GM18861 (cell line): ENCODE measurements at regions not wholly inside any gene's neighbourhood (a gene's known extent, or its start where the extent isn't known, plus 50 kb on each side); places are given as distances from the start of the nearest gene placed in this dataset.
"Not testable (repeated sequence)": the region's sequence is repeated elsewhere in the genome, so short reads cannot be mapped to it uniquely, and the experiment has no call there.

ENCODE experiments used
- ATAC-seq: cut with Tn5 transposase; IDR thresholded peaks from one replicate; pipeline ENCODE4 v1.9.1; 2021; ENCODE audit not compliant: unreplicated experiment

- ATAC-seq, result no peak
Measured at GRCh38 chr5:116747881-116748280, 173.3 kb upstream of the SEMA6A start.

GRCh38 chr5:116746668-116747067 lies 172.0 kb upstream of the SEMA6A start:
- no peak for ATAC-seq

GRCh38 chr5:116740771-116741170 lies 166.1 kb upstream of the SEMA6A start:
- no peak for ATAC-seq

- ATAC-seq, result no peak
Measured at GRCh38 chr5:116739571-116739970, 164.9 kb upstream of the SEMA6A start.

- no peak for ATAC-seq
Measured at GRCh38 chr5:116738615-116739261, 164.1 kb upstream of the SEMA6A start.

GRCh38 chr5:116738239-116738614 lies 163.6 kb upstream of the SEMA6A start:
- no peak for ATAC-seq

GRCh38 chr5:116736671-116737070 lies 162.0 kb upstream of the SEMA6A start:
- ATAC-seq, result no peak

- ATAC-seq, result no peak
Measured at GRCh38 chr5:116733991-116734975, 159.7 kb upstream of the SEMA6A start.

GRCh38 chr5:116732591-116732990 lies 158.0 kb upstream of the SEMA6A start:
- ATAC-seq, result no peak

- ATAC-seq, result no peak
Measured at GRCh38 chr5:116731432-116731831, 156.8 kb upstream of the SEMA6A start.

- ATAC-seq, result no peak
Measured at GRCh38 chr5:116730706-116731105, 156.1 kb upstream of the SEMA6A start.

GRCh38 chr5:116730185-116730584 lies 155.6 kb upstream of the SEMA6A start:
- no peak for ATAC-seq

GRCh38 chr5:116727248-116727647 lies 152.6 kb upstream of the SEMA6A start:
- ATAC-seq, result no peak

GRCh38 chr5:116726180-116726579 lies 151.6 kb upstream of the SEMA6A start:
- not testable (repeated sequence) for ATAC-seq

- no peak for ATAC-seq
Measured at GRCh38 chr5:116724971-116725370, 150.3 kb upstream of the SEMA6A start.

GRCh38 chr5:116722651-116723050 lies 148.0 kb upstream of the SEMA6A start:
- no peak for ATAC-seq

GRCh38 chr5:116719106-116719505 lies 144.5 kb upstream of the SEMA6A start:
- no peak for ATAC-seq

GRCh38 chr5:116718317-116718716 lies 143.7 kb upstream of the SEMA6A start:
- ATAC-seq, result no peak

- ATAC-seq, result no peak
Measured at GRCh38 chr5:116709082-116709481, 134.5 kb upstream of the SEMA6A start.

GRCh38 chr5:116705121-116705519 lies 130.5 kb upstream of the SEMA6A start:
- ATAC-seq, result not testable (repeated sequence)

- ATAC-seq, result no peak
Measured at GRCh38 chr5:116703941-116704340, 129.3 kb upstream of the SEMA6A start.

- no peak for ATAC-seq
Measured at GRCh38 chr5:116703328-116703727, 128.7 kb upstream of the SEMA6A start.
